ENCODE measurements at regions not wholly inside any gene's neighbourhood (a gene's known extent, or its start where the extent isn't known, plus 50 kb on each side); places are given as distances from the start of the nearest gene placed in this dataset.

GRCh38 chr2:160941290-160941846, 218.9 kb upstream of the TANK start:
- Mint-ChIP-seq H3K4me3 (ENCODE audit: unreplicated experiment) (no peak overlapping the region), H3K27ac (ENCODE audit: unreplicated experiment) (no peak overlapping the region), H3K27me3 (ENCODE audit: insufficient read depth, unreplicated experiment) (no peaks in the 10 kb centered on the region), H3K9me3 (ENCODE audit: unreplicated experiment) (no peaks in the 10 kb centered on the region), H3K4me1 (ENCODE audit: low read depth, unreplicated experiment) (no peaks in the 10 kb centered on the region), H3K36me3 (ENCODE audit: insufficient read depth, unreplicated experiment) (no peaks in the 10 kb centered on the region)
- intact Hi-C loops (cut with micrococcal nuclease; ENCODE audit: unreplicated experiment), result no loop called here
- Histone ChIP-seq H3K4me3 (ENCODE audit: low read depth, low read length) (no peak overlapping the region), H3K36me3 (ENCODE audit: control insufficient read depth, insufficient read depth, low read length) (no peaks in the 10 kb centered on the region), H3K9me3 (no peaks in the 10 kb centered on the region), H3K27me3 (replicated peaks; ENCODE audit: control insufficient read depth, insufficient read depth, low read length) (no peaks in the 10 kb centered on the region), H3K4me1 (no peaks in the 10 kb centered on the region)
- no peak for DNase-seq
- no TSS peak for BruUV-seq (replicated peaks)
- CTCF ChIA-PET, result no interaction called here
- TF ChIP-seq CTCF (IDR thresholded peaks at IDR 0.05; ENCODE audit: insufficient read depth in 1 of 2, low read depth in 1 of 2, low read length in 1 of 2, severe bottlenecking in 1 of 2, unreplicated experiment in 1 of 2), result no peak
- POLR2A ChIA-PET, result no interaction called here

GRCh38 chr2:160942476-160943142, 217.6 kb upstream of the TANK start:
- Mint-ChIP-seq H3K27me3 (ENCODE audit: insufficient read depth, unreplicated experiment) (no peaks in the 10 kb centered on the region), H3K4me1 (ENCODE audit: low read depth, unreplicated experiment) (no peaks in the 10 kb centered on the region), H3K27ac (ENCODE audit: unreplicated experiment) (no peak overlapping the region), H3K36me3 (ENCODE audit: insufficient read depth, unreplicated experiment) (no peaks in the 10 kb centered on the region), H3K9me3 (ENCODE audit: unreplicated experiment) (no peaks in the 10 kb centered on the region), H3K4me3 (ENCODE audit: unreplicated experiment) (no peak overlapping the region)
- TF ChIP-seq CTCF (IDR thresholded peaks at IDR 0.05; ENCODE audit: insufficient read depth in 1 of 2, low read depth in 1 of 2, low read length in 1 of 2, severe bottlenecking in 1 of 2, unreplicated experiment in 1 of 2), result no peak
- CTCF ChIA-PET, result no interaction called here
- intact Hi-C loops (cut with micrococcal nuclease; ENCODE audit: unreplicated experiment), result no loop called here
- BruUV-seq (replicated peaks), result no TSS peak
- no peaks in the 10 kb centered on the region for H3K9me3 ChIP-seq
- POLR2A ChIA-PET, result no interaction called here
- no peak for DNase-seq
- H3K27me3 ChIP-seq (replicated peaks; ENCODE audit: control insufficient read depth, insufficient read depth, low read length), result no peaks in the 10 kb centered on the region
- H3K4me1 ChIP-seq, result no peaks in the 10 kb centered on the region
- H3K36me3 ChIP-seq (ENCODE audit: control insufficient read depth, insufficient read depth, low read length), result no peaks in the 10 kb centered on the region
- H3K4me3 ChIP-seq (ENCODE audit: low read depth, low read length), result no peak overlapping the region

- Histone ChIP-seq H3K27me3 (replicated peaks; ENCODE audit: control insufficient read depth, insufficient read depth, low read length) (no peaks in the 10 kb centered on the region), H3K4me3 (ENCODE audit: low read depth, low read length) (no peak overlapping the region), H3K9me3 (no peaks in the 10 kb centered on the region), H3K36me3 (ENCODE audit: control insufficient read depth, insufficient read depth, low read length) (no peaks in the 10 kb centered on the region), H3K4me1 (no peaks in the 10 kb centered on the region)
- Mint-ChIP-seq H3K36me3 (ENCODE audit: insufficient read depth, unreplicated experiment) (no peaks in the 10 kb centered on the region), H3K4me1 (ENCODE audit: low read depth, unreplicated experiment) (no peaks in the 10 kb centered on the region), H3K27me3 (ENCODE audit: insufficient read depth, unreplicated experiment) (no peaks in the 10 kb centered on the region), H3K4me3 (ENCODE audit: unreplicated experiment) (no peak overlapping the region), H3K9me3 (ENCODE audit: unreplicated experiment) (no peaks in the 10 kb centered on the region), H3K27ac (ENCODE audit: unreplicated experiment) (no peak overlapping the region)
- POLR2A ChIA-PET, result no interaction called here
- CTCF ChIA-PET, result no interaction called here
- no peak for DNase-seq
- intact Hi-C loops (cut with micrococcal nuclease; ENCODE audit: unreplicated experiment), result no loop called here
- BruUV-seq (replicated peaks), result no TSS peak
- no peak for TF ChIP-seq CTCF (IDR thresholded peaks at IDR 0.05; ENCODE audit: insufficient read depth in 1 of 2, low read depth in 1 of 2, low read length in 1 of 2, severe bottlenecking in 1 of 2, unreplicated experiment in 1 of 2)
Measured at GRCh38 chr2:160943414-160943813, 216.8 kb upstream of the TANK start.
